Astrocyte (in vitro differentiated cells and primary cell): ENCODE measurements at regions not wholly inside any gene's neighbourhood (a gene's known extent, or its start where the extent isn't known, plus 50 kb on each side); places are given as distances from the start of the nearest gene placed in this dataset.

Experiments used
- DNase-seq: peaks from one replicate; pipeline ENCODE4 v3.0.0-alpha.2; 2010; ENCODE audit warnings: low read depth
- FAIRE-seq: peaks from 2 replicates; lab custom pipeline; 2011; peaks lifted over from hg19 to GRCh38; lab: Jason Lieb, UNC
- H2AFZ ChIP-seq: 2 replicates; pipeline ENCODE4 v1.6.0; 2012; ENCODE audit warnings: low read depth, low read length, inconsistent platforms
- H3K27ac ChIP-seq: 2 replicates; pipeline ENCODE4 v1.5.1; 2011; ENCODE audit warnings: low read depth, low read length, inconsistent platforms
- H3K27me3 ChIP-seq: 2 replicates; pipeline ENCODE4 v1.6.0; 2011; ENCODE audit warnings: low read length, inconsistent platforms; ENCODE audit not compliant: insufficient read depth
- H3K36me3 ChIP-seq: 2 replicates; pipeline ENCODE4 v1.5.1; 2011; ENCODE audit warnings: low read length, inconsistent platforms; ENCODE audit not compliant: insufficient read depth
- H3K4me1 ChIP-seq: 2 replicates; pipeline ENCODE4 v1.5.1; 2011; ENCODE audit warnings: low read length, inconsistent platforms; ENCODE audit not compliant: insufficient read depth
- H3K4me2 ChIP-seq: 2 replicates; pipeline ENCODE4 v1.6.0; 2012; ENCODE audit warnings: low read length, inconsistent platforms
- H3K4me3 ChIP-seq: 2 replicates; pipeline ENCODE4 v1.5.1; 2011; ENCODE audit warnings: low read depth, mild to moderate bottlenecking, low read length, inconsistent platforms; ENCODE audit not compliant: insufficient read depth
- H3K79me2 ChIP-seq: 2 replicates; pipeline ENCODE4 v1.6.0; 2012; ENCODE audit warnings: mild to moderate bottlenecking, low read length, inconsistent platforms; ENCODE audit not compliant: insufficient read depth
- H3K9ac ChIP-seq: 2 replicates; pipeline ENCODE4 v1.6.0; 2012; ENCODE audit warnings: mild to moderate bottlenecking, low read length, inconsistent platforms
- H3K9me3 ChIP-seq: 2 replicates; pipeline ENCODE4 v1.5.1; 2012; ENCODE audit warnings: low read depth, mild to moderate bottlenecking, low read length, inconsistent platforms; ENCODE audit not compliant: insufficient read depth
- H4K20me1 ChIP-seq: 2 replicates; pipeline ENCODE4 v1.6.0; 2012; ENCODE audit warnings: low read length, inconsistent platforms; ENCODE audit not compliant: insufficient read depth
- H3K27ac Mint-ChIP-seq: one replicate; pipeline ENCODE4 v1.8.0; 2021; ENCODE audit warnings: mild to moderate bottlenecking, mixed read lengths; ENCODE audit not compliant: unreplicated experiment
- H3K27me3 Mint-ChIP-seq: one replicate; pipeline ENCODE4 v1.8.0; 2021; ENCODE audit warnings: low read depth, mixed read lengths; ENCODE audit not compliant: unreplicated experiment
- H3K36me3 Mint-ChIP-seq: one replicate; pipeline ENCODE4 v1.8.0; 2021; ENCODE audit warnings: low read depth, mixed read lengths; ENCODE audit not compliant: unreplicated experiment
- H3K4me1 Mint-ChIP-seq: one replicate; pipeline ENCODE4 v1.8.0; 2021; ENCODE audit warnings: low read depth, mixed read lengths; ENCODE audit not compliant: unreplicated experiment
- H3K4me3 Mint-ChIP-seq: one replicate; pipeline ENCODE4 v1.8.0; 2021; ENCODE audit warnings: mild to moderate bottlenecking, moderate library complexity, mixed read lengths; ENCODE audit not compliant: unreplicated experiment
- H3K9me3 Mint-ChIP-seq: one replicate; pipeline ENCODE4 v1.8.0; 2021; ENCODE audit warnings: mild to moderate bottlenecking, mixed read lengths; ENCODE audit not compliant: unreplicated experiment
- EZH2 ChIP-seq: IDR thresholded peaks from 2 replicates; pipeline ENCODE4 v1.6.1; 2012; ENCODE audit warnings: mild to moderate bottlenecking, low read length, inconsistent platforms; ENCODE audit not compliant: insufficient read depth
- TF ChIP-seq, protein P1 (sequence below): IDR thresholded peaks from 2 replicates; pipeline ENCODE4 v1.5.1; 2011; ENCODE audit warnings: low read depth, mild to moderate bottlenecking, inconsistent platforms, low read length, moderate library complexity; ENCODE audit not compliant: insufficient read depth

DNA sequence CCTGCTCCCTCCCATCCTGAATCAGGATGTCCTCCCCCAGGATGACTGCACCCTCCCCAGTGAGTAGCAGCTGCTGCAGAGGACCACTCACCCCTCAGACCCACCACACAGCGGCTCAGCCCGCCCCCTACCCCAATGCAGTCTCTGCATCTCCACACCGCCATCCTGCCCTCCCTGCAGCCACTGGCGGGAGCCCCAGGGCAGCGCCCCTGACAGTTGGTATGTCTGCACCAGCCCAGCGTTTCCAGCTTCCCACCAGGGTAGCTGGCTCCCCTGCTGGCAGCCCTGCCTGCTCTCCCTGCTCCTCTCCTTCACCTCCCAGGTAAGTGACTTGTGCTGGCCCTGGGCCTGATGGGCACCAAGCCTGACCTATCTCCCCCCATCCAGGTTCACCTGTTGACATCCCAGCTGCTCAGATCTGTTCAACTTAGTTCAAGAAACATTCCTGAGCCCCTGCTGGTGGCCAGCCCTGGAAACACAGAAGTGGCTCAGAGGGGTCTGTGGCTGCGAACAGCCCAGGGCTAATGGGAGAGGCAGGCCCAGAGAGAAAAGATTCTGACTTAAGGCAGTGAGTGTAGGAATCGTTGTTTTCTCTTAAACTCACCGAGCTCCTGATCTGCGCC lies 117.7 kb upstream of the RAB6C start:
- no peak overlapping the region for H3K4me3 ChIP-seq
- H4K20me1 ChIP-seq: no peaks in the 10 kb centered on the region
- H3K27me3 ChIP-seq: no peaks in the 10 kb centered on the region
- no peaks in the 10 kb centered on the region for H3K4me1 Mint-ChIP-seq
- peaks cover 33% of the 10 kb centered on the region for H3K27me3 Mint-ChIP-seq
- TF ChIP-seq EZH2: no peak
- TF ChIP-seq, protein P1, sequence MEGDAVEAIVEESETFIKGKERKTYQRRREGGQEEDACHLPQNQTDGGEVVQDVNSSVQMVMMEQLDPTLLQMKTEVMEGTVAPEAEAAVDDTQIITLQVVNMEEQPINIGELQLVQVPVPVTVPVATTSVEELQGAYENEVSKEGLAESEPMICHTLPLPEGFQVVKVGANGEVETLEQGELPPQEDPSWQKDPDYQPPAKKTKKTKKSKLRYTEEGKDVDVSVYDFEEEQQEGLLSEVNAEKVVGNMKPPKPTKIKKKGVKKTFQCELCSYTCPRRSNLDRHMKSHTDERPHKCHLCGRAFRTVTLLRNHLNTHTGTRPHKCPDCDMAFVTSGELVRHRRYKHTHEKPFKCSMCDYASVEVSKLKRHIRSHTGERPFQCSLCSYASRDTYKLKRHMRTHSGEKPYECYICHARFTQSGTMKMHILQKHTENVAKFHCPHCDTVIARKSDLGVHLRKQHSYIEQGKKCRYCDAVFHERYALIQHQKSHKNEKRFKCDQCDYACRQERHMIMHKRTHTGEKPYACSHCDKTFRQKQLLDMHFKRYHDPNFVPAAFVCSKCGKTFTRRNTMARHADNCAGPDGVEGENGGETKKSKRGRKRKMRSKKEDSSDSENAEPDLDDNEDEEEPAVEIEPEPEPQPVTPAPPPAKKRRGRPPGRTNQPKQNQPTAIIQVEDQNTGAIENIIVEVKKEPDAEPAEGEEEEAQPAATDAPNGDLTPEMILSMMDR: no peak
- H3K9me3 ChIP-seq: no peaks in the 10 kb centered on the region
- no peak overlapping the region for H3K27ac Mint-ChIP-seq
- no peaks in the 10 kb centered on the region for H3K36me3 Mint-ChIP-seq
- no peak overlapping the region for H3K9ac ChIP-seq
- H3K4me1 ChIP-seq: no peaks in the 10 kb centered on the region
- H3K27ac ChIP-seq: no peak overlapping the region
- H3K4me3 Mint-ChIP-seq: no peak overlapping the region
- no peak for DNase-seq
- H3K36me3 ChIP-seq: no peaks in the 10 kb centered on the region
- H3K4me2 ChIP-seq: no peak overlapping the region
- no peaks in the 10 kb centered on the region for H3K9me3 Mint-ChIP-seq
- FAIRE-seq: no peak
- no peaks in the 10 kb centered on the region for H3K79me2 ChIP-seq
- H2AFZ ChIP-seq: no peak overlapping the region

GRCh38 chr2:129862668-129863067 lies 116.8 kb upstream of the RAB6C start:
- Histone ChIP-seq H3K4me2 (no peak overlapping the region), H3K4me3 (no peak overlapping the region), H4K20me1 (no peaks in the 10 kb centered on the region), H3K36me3 (no peaks in the 10 kb centered on the region), H2AFZ (no peak overlapping the region), H3K9ac (no peak overlapping the region), H3K9me3 (no peaks in the 10 kb centered on the region), H3K27ac (no peak overlapping the region), H3K79me2 (no peaks in the 10 kb centered on the region), H3K4me1 (no peaks in the 10 kb centered on the region), H3K27me3 (no peaks in the 10 kb centered on the region)
- H3K36me3 Mint-ChIP-seq: no peaks in the 10 kb centered on the region
- H3K27me3 Mint-ChIP-seq: peaks cover 33% of the 10 kb centered on the region
- H3K4me1 Mint-ChIP-seq: no peaks in the 10 kb centered on the region
- H3K27ac Mint-ChIP-seq: no peak overlapping the region
- TF ChIP-seq, protein P1: no peak
- no peak for TF ChIP-seq EZH2
- no peak overlapping the region for H3K4me3 Mint-ChIP-seq
- H3K9me3 Mint-ChIP-seq: no peaks in the 10 kb centered on the region
- FAIRE-seq (no peak), DNase-seq (no peak)

DNA sequence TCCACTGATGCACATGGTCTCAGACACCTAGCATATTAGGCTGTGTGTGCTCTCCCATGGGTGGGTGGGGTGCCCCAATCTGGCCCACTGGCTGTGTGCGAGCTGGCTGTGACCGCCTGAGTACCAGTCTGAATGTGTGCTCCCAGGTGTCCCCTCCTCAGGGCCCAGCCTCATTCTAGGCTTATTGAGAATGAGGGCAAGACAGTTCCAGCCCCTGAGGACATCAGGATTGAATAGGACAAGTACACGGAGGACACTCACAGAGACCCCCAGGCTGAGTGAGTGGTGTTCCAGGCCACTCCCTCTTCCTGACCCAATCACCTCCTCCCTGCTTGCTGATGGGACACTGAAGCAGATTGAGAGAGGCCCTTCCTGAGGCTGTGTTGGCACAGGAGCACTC lies 116.1 kb upstream of the RAB6C start:
- no peaks in the 10 kb centered on the region for H3K36me3 Mint-ChIP-seq
- Histone ChIP-seq H3K9me3 (no peaks in the 10 kb centered on the region), H3K79me2 (no peaks in the 10 kb centered on the region), H3K36me3 (no peaks in the 10 kb centered on the region), H3K9ac (no peak overlapping the region), H3K27ac (no peak overlapping the region), H3K27me3 (no peaks in the 10 kb centered on the region), H4K20me1 (no peaks in the 10 kb centered on the region), H2AFZ (no peak overlapping the region), H3K4me3 (no peak overlapping the region), H3K4me1 (no peaks in the 10 kb centered on the region), H3K4me2 (no peak overlapping the region)
- H3K9me3 Mint-ChIP-seq: no peaks in the 10 kb centered on the region
- peaks cover 30% of the 10 kb centered on the region for H3K27me3 Mint-ChIP-seq
- DNase-seq (no peak), FAIRE-seq (no peak)
- no peak overlapping the region for H3K27ac Mint-ChIP-seq
- no peaks in the 10 kb centered on the region for H3K4me1 Mint-ChIP-seq
- no peak for TF ChIP-seq EZH2
- TF ChIP-seq, protein P1: no peak
- no peak overlapping the region for H3K4me3 Mint-ChIP-seq
